SKM-1 treated with dmso at 0.1 percent for 144 hours (cell line): ENCODE measurements at regions not wholly inside any gene's neighbourhood (a gene's known extent, or its start where the extent isn't known, plus 50 kb on each side); places are given as distances from the start of the nearest gene placed in this dataset.

Source experiments
- DNase-seq: peaks from one replicate; lab custom pipeline; 2025; ENCODE audit not compliant: unreplicated experiment; lab: John Stamatoyannopoulos, UW

DNA sequence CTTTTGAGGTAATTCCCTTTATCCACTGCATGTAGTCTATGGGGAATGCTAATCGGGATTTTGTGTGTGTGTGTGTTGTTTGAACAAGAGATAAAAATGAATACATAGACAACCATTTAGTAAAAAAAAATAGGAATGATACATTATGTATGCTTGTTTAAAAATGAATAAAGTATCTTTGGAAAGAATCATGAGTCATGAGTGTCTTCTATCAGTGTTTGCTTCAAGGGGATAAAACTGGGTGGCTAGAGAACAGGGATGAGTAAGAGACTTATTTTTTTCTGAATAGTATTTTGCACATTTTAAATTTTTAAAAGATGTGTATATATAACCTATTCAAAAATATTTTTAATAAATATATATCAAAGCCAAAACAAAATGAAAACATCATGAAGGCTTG lies 839.4 kb upstream of the ADGRL4 start:
- no peak for DNase-seq

DNA sequence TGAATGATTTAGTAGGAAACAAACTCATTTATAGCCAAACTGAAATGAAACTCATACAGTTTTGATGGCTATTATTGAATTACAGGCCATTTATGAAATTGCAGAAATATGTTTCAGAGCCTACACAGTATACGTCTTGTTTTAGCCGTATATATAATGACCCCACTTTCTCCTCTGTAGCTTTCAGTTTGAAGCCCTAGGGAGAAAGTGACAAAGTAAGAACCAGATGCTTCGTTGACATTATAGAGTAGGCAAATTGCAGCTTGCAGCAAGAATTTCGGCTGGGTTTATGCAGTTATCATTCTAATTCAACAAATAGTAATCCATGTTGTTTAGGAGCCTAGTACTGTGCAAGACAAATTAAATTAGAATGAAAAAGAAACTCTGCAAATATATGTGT lies 836.3 kb upstream of the ADGRL4 start:
- DNase-seq, result no peak

DNA sequence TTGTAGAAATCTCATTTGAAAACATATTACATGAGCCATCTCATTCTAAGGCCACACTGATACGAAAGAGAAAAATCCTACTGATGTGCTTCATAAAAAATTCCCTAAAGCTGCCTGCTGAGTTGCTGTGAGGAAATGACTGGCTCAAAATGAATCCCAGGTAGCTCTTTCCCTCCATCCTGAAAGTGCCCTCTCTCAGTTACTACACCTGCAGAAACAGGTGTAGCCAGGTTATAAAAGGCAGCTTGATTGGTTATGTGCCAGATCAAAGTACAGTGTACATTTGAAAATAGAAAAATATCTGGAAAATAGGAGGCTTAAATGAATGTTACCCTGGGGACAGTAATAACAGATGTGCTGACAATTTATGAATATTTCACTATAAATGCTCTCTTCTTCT lies 833.4 kb upstream of the ADGRL4 start:
- no peak for DNase-seq

DNA sequence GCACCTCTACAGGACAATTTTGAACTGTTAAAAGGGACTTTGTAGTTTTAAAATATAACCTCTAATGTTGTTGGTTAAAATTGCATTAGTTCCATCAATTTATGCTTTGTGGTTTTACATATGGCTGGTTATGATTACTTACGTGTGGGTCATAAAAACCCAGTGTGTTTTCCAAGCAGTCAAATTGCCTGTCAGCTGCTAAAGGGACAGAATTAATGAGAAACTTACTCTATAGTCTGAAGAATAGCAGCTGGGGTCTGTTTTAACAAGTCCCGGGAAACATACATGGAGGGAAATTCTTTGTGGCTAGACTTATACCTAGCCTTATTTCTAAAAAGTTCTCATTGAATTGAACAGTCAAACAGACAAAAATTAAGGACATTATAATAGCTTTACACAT lies 820.9 kb upstream of the ADGRL4 start:
- no peak for DNase-seq

DNA sequence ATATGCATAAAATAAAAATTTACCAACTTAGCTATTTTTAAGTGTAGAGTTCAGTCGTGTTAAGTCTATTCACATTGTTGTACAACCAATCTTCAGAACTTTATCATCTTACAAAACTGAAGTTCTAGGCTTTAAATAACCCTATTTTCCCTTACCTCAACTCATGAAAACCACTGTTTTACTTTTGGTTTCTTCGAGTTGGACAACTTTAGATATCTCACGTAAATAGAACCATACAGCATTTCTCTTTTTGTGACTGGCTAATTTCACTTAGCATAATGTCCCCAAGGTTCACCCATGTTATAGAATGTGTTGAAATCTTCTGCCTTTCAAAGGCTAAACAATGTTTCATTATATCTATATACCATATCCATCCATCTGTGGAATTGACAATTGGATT lies 819.0 kb upstream of the ADGRL4 start:
- no peak for DNase-seq

DNA sequence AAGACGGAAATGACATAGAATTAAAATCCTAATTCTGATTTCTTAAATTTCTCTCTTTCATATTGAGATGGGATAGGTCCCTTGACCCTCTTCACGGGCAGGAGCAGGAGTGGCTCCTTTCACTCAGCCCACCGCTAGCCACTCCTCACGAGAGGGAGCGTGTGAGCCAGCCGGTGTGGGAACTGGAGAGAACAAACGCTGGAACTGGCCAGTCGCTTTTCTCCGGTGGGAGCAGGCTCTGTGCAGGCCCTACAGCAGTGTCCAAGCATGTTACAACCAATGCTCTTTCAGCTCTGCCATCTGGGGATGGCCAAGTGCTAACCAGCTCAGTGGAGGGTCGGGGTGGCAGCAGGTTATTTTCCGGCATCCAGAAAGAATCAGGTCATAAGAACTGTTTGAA lies 815.5 kb upstream of the ADGRL4 start:
- no peak for DNase-seq

DNA sequence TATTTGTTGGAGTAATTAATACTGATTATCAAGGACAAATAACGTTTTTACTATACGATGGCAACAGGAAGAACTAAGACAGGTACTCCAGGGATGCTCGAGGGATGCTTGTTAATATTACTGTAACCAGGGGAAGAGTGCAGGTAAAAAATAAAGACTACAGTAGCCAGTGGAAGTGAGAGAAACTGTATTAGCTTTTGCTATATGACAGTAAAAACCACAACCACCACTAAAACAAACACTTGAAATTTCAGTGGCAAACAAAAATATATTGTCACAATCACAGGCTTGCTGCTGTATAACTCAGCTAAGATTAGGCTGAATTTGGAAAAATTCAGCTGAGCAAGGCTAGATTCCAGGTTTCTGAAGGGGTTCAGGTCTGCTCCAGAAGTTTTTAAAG lies 812.6 kb upstream of the ADGRL4 start:
- DNase-seq, result no peak

DNA sequence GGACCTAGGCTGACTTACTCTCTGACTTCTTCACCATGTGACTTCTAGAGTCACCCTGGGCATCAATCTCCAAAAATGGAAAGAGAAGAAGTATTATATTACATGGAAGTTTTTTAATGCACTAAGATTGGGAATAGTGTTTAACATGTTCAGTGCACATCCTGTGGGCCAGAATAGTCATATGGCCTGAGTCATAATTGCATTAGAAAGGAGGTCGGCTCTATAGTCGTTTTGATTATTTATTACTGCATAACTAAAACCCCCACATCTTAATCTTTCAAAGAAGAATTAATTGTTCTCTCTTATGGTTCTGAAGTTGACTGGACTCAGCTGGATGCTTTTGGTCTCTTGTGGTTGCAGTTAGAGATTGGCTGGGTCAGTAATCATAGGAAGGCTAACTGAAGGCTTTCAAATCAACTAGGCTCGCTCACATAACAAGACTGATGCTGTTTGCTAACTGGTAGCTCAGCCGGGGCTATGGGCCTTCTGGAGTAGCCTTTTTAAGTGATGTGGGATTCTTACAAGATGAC lies 810.6 kb upstream of the ADGRL4 start:
- DNase-seq, result no peak

DNA sequence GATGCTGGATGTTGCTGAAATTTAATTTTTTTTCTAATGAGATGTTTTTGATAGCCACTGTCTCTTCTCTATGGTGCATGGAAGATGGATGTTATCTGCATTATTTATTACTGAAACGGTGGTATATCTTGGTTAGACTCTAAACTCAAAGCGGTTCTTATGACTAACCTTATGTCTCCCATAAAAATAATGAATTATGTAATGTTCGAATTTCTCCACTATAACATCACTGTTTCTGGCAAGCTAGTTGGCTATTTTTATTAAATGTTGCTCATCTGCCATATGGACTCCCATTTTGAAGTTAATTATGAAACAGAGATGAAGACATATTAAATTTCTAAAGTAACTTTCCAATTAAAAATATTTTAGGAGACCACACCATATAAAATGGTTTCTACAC lies 808.6 kb upstream of the ADGRL4 start:
- DNase-seq, result no peak

DNA sequence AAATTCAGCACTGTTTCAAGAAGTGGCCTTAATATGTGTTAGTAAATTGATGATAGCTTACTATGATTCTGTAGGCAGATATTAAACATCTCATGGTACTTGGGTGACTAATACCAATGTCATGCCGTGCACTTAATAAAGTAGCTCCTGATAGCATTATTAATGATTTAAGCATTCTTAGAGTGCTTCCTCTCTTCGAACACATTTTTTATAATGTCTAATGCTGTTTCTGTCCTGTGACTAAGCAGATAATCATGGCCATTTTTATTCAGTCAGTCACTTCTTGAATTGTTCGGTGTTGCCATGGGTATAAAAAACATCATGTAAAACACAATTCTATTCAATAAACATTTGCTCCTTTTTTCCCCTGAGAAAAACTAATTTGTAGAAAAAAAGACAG lies 804.6 kb upstream of the ADGRL4 start:
- DNase-seq, result no peak

DNA sequence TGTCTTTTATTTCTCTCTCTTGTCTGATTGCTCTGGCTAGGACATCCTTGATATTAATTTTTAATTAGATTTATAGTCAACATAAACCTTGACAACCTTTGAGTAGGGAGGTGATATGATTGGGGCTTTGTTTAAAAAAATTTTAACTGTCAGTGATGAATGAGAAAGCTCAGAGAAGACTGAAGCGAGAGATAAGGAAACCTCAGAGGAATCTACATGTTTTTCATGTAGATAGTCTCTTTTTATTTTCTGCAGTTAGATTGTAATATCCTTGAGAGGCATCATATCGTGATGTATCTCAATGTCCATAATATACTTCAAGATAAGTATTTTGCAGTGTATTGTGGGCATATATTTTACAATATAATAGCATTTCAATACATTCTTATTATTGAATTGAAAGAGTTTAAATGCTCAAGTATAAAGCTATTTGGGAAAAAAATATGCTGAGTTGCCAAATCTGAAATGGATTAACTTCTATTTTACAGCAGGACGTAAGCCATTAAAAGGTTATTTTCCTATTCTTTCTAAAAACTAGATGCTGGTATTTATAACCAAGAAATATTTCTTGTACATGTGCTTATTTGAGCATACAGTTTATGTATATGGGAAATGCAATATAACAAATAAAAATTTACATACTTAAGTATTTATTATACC lies 802.4 kb upstream of the ADGRL4 start:
- no peak for DNase-seq

DNA sequence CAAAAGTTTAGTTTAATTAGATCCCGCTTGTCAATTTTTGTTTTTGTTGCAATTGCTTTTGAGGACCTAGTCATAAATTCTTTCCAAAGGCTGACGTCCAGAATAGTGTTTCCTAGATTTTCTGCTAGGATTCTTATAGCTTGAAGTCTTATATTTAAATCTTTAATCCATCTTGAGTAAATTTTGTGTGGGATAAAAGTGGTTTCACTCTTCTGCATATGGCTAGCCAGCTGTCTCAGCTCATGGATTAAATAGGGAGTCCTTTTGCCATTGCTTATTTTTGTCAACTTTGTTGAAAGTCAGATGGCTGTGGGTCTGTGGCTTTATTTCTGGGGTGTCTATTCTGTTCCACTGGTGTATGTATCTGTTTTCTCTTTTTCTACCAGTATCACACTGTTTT lies 801.3 kb upstream of the ADGRL4 start:
- DNase-seq, result no peak

DNA sequence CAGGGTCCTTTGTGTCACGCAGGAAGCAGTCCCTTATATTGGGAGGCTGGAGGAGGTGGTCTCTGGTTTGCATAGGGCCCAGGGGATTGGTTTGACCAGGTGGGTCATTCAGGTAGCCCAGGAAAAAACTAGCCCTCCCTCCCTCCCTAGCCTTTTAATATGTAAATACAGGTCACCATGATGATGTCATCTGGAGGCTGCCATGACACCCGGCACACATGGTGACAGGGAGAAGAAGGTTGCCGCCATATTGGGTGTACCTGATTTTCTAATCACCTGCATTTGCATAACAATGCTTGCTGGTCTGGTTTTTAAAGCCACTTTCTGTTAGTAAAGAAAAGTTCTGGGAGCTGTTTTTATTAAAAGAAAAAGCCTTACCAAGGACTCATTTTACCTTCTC lies 791.0 kb upstream of the ADGRL4 start:
- no peak for DNase-seq

DNA sequence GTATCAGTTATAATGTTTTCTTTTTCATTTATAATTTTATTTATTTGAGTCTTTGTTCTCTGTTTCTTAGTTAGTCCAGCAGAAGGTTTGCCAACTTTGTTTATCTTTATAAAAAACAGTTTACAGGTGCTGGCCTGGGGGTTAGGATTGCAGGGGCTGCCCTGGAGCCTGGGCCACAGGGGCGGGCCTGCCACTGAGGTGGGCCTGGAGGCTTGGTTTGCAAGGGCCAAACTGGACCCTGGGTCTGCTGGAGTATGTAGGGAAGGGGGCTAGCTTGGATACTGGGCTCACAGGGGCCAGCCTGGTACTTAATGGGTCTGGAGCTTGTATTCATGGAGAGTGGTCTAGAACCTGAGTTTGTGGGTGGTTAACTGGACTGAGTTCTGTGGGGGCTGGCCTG lies 789.9 kb upstream of the ADGRL4 start:
- no peak for DNase-seq

DNA sequence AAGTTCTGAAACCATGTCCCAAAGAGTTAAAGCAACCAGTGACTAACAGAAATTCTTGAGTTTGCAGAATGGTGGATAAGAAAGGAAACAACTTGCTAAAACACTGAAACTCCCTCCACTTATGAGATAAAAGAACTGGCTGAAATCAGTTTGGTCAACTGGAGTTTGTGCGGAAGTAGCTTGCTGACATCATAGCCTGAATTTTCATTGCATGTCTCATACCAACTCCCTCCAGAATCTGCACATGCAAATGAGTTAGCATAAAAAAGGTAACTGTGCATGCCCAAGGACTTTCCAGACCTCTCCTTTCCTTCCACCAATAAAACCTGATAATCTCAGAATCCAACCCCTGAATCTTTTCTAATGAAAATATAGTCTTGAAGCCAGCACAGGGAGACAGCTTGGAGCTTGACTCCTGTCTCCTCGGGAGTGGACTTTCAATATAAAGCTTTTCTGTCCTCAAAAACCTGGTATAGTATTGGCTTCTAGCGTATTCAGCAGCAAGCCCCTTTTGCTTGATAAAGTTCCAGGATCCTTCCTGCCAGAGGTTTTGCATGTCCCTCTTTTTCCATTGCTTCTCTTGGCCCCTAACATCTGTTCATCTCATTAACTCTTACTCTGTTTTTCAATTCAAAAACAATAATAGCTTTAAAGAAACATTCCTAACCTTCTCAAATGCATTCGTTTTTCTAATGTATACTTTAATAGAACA lies 785.8 kb upstream of the ADGRL4 start:
- DNase-seq, result no peak

DNA sequence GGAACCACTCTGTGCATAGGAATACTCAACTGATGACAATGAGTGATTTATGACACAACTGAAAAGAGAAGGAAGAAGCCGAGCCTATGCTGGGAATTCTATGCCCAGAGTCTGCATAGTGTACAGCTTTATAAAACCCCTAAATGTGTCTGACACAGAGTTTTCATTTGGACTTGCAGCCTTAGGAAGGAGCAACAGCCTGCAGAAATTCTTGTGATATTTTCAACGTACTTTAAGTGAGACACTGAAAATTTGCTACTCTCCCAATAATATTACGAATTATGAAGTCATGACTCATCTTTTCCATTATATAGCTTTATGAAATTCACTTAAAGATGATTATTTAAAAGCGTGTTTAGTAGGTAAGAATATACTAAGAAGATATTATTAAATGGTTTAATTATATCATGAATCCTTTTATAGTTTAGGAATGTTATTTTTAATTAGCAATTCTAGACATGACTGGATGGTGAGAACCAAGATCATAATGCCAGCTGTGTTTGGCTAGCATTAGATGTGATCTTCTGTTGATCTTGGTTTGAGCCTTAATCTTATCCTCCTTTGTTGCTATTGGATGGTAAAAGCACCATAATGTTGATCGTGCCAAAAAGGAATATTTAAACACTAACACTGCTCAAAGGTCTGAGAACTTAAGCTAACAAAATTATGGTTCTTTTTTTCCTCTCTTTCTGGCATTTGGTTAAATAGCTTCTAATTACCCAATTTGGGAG lies 785.1 kb upstream of the ADGRL4 start:
- DNase-seq, result no peak

DNA sequence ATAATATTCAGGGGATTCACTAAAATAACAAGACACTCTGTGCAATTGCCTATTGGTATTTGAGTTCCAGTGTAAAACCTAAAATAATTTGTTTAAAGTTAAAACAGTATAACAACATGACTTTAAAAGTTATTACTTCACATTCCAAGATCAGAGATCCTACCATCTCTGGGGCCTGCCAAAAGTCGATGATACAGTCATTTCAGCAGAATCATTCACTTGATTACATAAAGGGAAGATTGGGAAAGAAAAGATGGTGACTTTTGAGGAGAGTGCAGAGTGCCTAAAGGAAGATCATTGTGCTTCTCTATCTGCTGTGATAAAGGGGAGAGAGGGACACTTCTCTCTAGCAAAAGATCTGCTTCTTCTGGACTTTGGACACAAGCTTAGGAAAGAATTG lies 784.4 kb upstream of the ADGRL4 start:
- DNase-seq, result no peak

DNA sequence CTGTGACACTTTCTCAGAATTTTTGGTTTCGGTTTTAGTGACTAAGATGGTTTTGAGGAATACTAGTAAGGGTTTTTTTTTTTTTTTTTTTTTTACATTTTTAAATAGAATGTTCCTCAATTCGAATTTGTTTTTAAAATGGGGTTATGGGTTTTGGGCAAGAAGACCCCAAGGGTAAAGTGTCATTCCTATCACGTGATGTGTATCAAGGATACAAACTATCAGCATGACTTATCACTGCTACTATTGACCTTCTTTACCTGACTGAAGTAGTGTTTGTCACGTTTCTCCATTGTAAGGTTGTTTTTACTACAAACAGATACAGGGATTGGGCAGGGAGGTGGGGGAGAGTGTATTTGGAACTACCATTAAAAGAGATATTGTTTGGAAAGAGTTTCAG lies 781.1 kb upstream of the ADGRL4 start:
- no peak for DNase-seq

DNA sequence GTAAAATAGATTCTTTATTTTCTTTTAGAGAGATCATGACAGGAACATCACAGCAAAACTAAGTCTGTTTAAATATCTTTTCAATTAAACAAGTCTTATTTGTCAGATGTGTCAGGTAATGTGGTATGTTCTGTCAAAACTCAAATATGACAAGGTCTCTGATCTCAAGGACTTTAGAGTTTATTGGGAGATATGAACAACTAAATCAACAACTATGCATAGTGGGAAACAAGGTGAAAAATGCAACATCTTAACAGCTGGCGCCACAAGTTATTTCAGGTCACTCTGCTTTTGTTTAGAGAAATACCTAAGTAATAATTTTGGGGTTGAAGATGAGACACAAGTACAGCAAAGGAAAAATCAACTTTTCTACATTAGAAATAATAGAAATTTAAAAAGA lies 779.4 kb upstream of the ADGRL4 start:
- no peak for DNase-seq

DNA sequence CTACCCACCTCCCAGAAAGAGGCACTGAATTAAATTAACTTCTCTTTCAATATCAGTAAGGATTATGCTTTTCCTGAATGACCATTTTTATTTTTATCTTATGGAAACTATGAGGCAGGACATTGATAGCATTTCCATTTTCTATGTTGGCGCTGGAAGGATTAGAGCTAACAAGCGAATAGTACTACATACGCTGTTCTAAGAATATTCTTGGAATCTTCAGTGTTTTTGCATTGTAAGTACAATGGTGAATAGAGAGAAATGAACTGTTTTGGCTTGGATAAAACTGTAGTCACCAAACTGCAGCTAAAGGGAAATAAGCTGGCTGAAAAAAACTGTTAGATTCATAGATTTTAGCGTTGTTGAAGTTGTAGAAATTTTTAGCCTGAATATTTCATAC lies 779.0 kb upstream of the ADGRL4 start:
- no peak for DNase-seq

DNA sequence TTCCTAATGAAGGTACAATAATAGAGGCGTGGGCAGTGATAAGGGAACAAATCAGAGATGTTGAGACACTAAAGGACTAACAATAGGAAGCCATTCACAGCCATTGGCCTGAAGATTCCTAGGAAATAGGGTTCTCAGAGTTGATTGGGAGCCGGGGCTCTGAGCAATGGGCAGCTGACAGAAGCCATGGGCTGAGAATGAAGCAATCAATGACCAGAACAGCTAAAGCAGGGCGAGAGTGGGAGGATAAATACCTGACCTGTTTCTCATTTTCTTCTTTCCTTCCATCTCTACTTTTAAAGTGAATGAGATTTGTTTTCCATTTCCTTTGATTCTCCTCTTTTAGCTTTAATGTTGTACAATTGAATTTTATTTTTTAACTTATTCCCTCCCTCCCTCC lies 774.7 kb upstream of the ADGRL4 start:
- DNase-seq, result no peak
